CD4-positive, alpha-beta T cell treated with Interleukin-17A for 4 hours (primary cell): ENCODE measurements at regions not wholly inside any gene's neighbourhood (a gene's known extent, or its start where the extent isn't known, plus 50 kb on each side); places are given as distances from the start of the nearest gene placed in this dataset.
A peak's percentile ranks its signal among the peaks of the same experiment; 100 is the strongest.

Experiments used
- DNase-seq: peaks from one replicate; pipeline ENCODE4 v3.0.0-alpha.2; 2020; ENCODE audit warnings: mixed read lengths

- no peak for DNase-seq
These were observed 170.3 kb downstream of the ZPLD1 start for GRCh38 chr3:102605153-102605552.

- no peak for DNase-seq
These were observed 174.1 kb downstream of the ZPLD1 start for GRCh38 chr3:102608875-102609274.

GRCh38 chr3:102614021-102614569 lies 179.3 kb downstream of the ZPLD1 start:
- no peak for DNase-seq

- no peak for DNase-seq
These were observed 179.8 kb downstream of the ZPLD1 start for GRCh38 chr3:102614585-102614984.

GRCh38 chr3:102617381-102617780 lies 182.6 kb downstream of the ZPLD1 start:
- DNase-seq = no peak

- no peak for DNase-seq
These were observed 184.5 kb downstream of the ZPLD1 start for GRCh38 chr3:102619361-102619760.

- no peak for DNase-seq
These were observed 195.1 kb downstream of the ZPLD1 start for GRCh38 chr3:102629943-102630342.

- DNase-seq = no peak
These were observed 195.7 kb downstream of the ZPLD1 start for GRCh38 chr3:102630531-102630930.

- no peak for DNase-seq
These were observed 208.7 kb downstream of the ZPLD1 start for GRCh38 chr3:102643546-102643945.

GRCh38 chr3:102646557-102646956 lies 211.7 kb downstream of the ZPLD1 start:
- no peak for DNase-seq

- no peak for DNase-seq
These were observed 225.8 kb downstream of the ZPLD1 start for GRCh38 chr3:102660653-102661052.

GRCh38 chr3:102661707-102662497 lies 227.1 kb downstream of the ZPLD1 start:
- no peak for DNase-seq

- no peak for DNase-seq
These were observed 227.6 kb downstream of the ZPLD1 start for GRCh38 chr3:102662498-102662772.

- no peak for DNase-seq
These were observed 229.3 kb downstream of the ZPLD1 start for GRCh38 chr3:102664126-102664525.

- no peak for DNase-seq
These were observed 230.4 kb downstream of the ZPLD1 start for GRCh38 chr3:102665183-102665582.

GRCh38 chr3:102668247-102668646 lies 233.4 kb downstream of the ZPLD1 start:
- DNase-seq = no peak

- DNase-seq = no peak
These were observed 236.2 kb downstream of the ZPLD1 start for GRCh38 chr3:102670986-102671385.

GRCh38 chr3:102672305-102672704 lies 237.5 kb downstream of the ZPLD1 start:
- DNase-seq = no peak

GRCh38 chr3:102673271-102674115 lies 238.7 kb downstream of the ZPLD1 start:
- peak; percentile 57 for DNase-seq

GRCh38 chr3:102674284-102674683 lies 239.5 kb downstream of the ZPLD1 start:
- DNase-seq = no peak

GRCh38 chr3:102676424-102676823 lies 241.6 kb downstream of the ZPLD1 start:
- DNase-seq = no peak

GRCh38 chr3:102682741-102683140 lies 247.9 kb downstream of the ZPLD1 start:
- DNase-seq = no peak

GRCh38 chr3:102686792-102687191 lies 252.0 kb downstream of the ZPLD1 start:
- no peak for DNase-seq
